GM19239 (cell line): ENCODE measurements at regions not wholly inside any gene's neighbourhood (a gene's known extent, or its start where the extent isn't known, plus 50 kb on each side); places are given as distances from the start of the nearest gene placed in this dataset.

Experiments used
- DNase-seq: peaks from one replicate; pipeline ENCODE4 v3.0.0; 2011; ENCODE audit warnings: low spot score; ENCODE audit not compliant: insufficient read length
- FAIRE-seq: peaks from 2 replicates; lab custom pipeline; 2011; peaks lifted over from hg19 to GRCh38; lab: Jason Lieb, UNC

GRCh38 chr10:60573336-60573735 is 183.7 kb upstream of the ANK3 start:
- FAIRE-seq = no peak

GRCh38 chr10:60572511-60573194 is 183.0 kb upstream of the ANK3 start:
- no peak for FAIRE-seq
- DNase-seq = no peak

More at GRCh38 chr10:60573336-60573735, 183.7 kb upstream of the ANK3 start:
- DNase-seq = no peak

- FAIRE-seq = no peak
These were observed 181.2 kb upstream of the ANK3 start for GRCh38 chr10:60570896-60571295.

GRCh38 chr10:60570272-60570865 is 180.7 kb upstream of the ANK3 start:
- FAIRE-seq (no peak), DNase-seq (no peak)

More at GRCh38 chr10:60570896-60571295, 181.2 kb upstream of the ANK3 start:
- DNase-seq = no peak

GRCh38 chr10:60569681-60570080 is 180.0 kb upstream of the ANK3 start:
- DNase-seq (no peak), FAIRE-seq (no peak)

- FAIRE-seq = no peak
- no peak for DNase-seq
These were observed 176.4 kb upstream of the ANK3 start for GRCh38 chr10:60566096-60566495.

- no peak for FAIRE-seq
- no peak for DNase-seq
These were observed 175.8 kb upstream of the ANK3 start for GRCh38 chr10:60565492-60565891.

GRCh38 chr10:60564475-60564874 is 174.8 kb upstream of the ANK3 start:
- FAIRE-seq (no peak), DNase-seq (no peak)

- FAIRE-seq (no peak), DNase-seq (no peak)
These were observed 170.8 kb upstream of the ANK3 start for GRCh38 chr10:60560451-60560850.

- no peak for DNase-seq
- FAIRE-seq = no peak
These were observed 166.0 kb upstream of the ANK3 start for GRCh38 chr10:60555700-60556099.

- DNase-seq (no peak), FAIRE-seq (no peak)
These were observed 160.0 kb upstream of the ANK3 start for GRCh38 chr10:60549686-60550085.

GRCh38 chr10:60542657-60543056 is 153.0 kb upstream of the ANK3 start:
- DNase-seq = no peak
- FAIRE-seq = no peak

GRCh38 chr10:60541451-60541850 is 151.8 kb upstream of the ANK3 start:
- no peak for FAIRE-seq

GRCh38 chr10:60537697-60538096 is 148.0 kb upstream of the ANK3 start:
- DNase-seq (no peak), FAIRE-seq (no peak)

More at GRCh38 chr10:60541451-60541850, 151.8 kb upstream of the ANK3 start:
- no peak for DNase-seq

- FAIRE-seq = no peak
- no peak for DNase-seq
These were observed 146.9 kb upstream of the ANK3 start for GRCh38 chr10:60536529-60537114.

- FAIRE-seq (no peak), DNase-seq (no peak)
These were observed 145.8 kb upstream of the ANK3 start for GRCh38 chr10:60535427-60535826.

GRCh38 chr10:60534761-60535389 is 145.2 kb upstream of the ANK3 start:
- DNase-seq = no peak

GRCh38 chr10:60532696-60533468 is 143.2 kb upstream of the ANK3 start:
- FAIRE-seq (no peak), DNase-seq (no peak)

More at GRCh38 chr10:60534761-60535389, 145.2 kb upstream of the ANK3 start:
- no peak for FAIRE-seq

- FAIRE-seq (no peak), DNase-seq (no peak)
These were observed 141.3 kb upstream of the ANK3 start for GRCh38 chr10:60531006-60531405.

GRCh38 chr10:60527676-60528075 is 138.0 kb upstream of the ANK3 start:
- FAIRE-seq = no peak
- no peak for DNase-seq
